ENCODE measurements at regions not wholly inside any gene's neighbourhood (a gene's known extent, or its start where the extent isn't known, plus 50 kb on each side); places are given as distances from the start of the nearest gene placed in this dataset.
A peak's percentile ranks its signal among the peaks of the same experiment; 100 is the strongest.

DNA sequence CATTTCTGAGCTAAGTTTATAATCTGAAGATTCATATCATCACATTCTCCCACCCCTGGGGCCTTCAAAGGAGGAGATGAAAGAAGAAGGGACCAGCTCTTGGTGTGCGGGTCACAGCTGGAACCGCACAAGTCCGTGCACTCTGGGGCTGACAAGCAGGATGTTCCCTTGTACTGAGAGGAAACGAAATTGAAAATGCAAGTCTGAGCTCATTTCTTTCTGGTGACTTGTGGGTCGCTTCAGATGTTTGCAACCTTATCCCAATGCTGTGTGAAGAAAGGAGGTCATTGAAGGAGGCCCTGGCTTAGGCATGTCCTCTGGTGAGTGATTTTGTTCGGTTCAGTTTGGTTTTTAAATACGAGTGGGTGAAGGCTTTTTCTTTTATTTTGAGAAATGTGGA lies 59.6 kb downstream of the C9orf152 start (continued):
- no peak for TF ChIP-seq MTA3 (IDR thresholded peaks at IDR 0.05; ENCODE audit: borderline replicate concordance, low read length)
- peak; percentile 79 for TF ChIP-seq NR2F1 (conservative IDR thresholded peaks at IDR 0.05)
- TF ChIP-seq JUNB (IDR thresholded peaks at IDR 0.05), result peak; percentile 68
- peak; percentile 75 for TF ChIP-seq DPF2 (IDR thresholded peaks at IDR 0.05)
- TF ChIP-seq RUNX3 (IDR thresholded peaks at IDR 0.05; ENCODE audit: low read length), result peak; percentile 92
- TF ChIP-seq FOXK2 (IDR thresholded peaks at IDR 0.05), result no peak
- peak; percentile 49 to 79; a peak in 3 of 4 replicates for TF ChIP-seq EP300 (IDR thresholded peaks at IDR 0.05; ENCODE audit: borderline replicate concordance in 1 of 2, control insufficient read depth in 1 of 2, low read depth in 2 of 2, low read length in 2 of 2)
- TF ChIP-seq, protein P1, sequence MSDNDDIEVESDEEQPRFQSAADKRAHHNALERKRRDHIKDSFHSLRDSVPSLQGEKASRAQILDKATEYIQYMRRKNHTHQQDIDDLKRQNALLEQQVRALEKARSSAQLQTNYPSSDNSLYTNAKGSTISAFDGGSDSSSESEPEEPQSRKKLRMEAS (IDR thresholded peaks at IDR 0.05; ENCODE audit: low read depth, low read length), result peak; percentile 66; the same call in 1 of the 2 replicates
- TF ChIP-seq RB1 (IDR thresholded peaks at IDR 0.05; ENCODE audit: borderline replicate concordance), result no peak
- peak; percentile 41 for TF ChIP-seq MTA2 (IDR thresholded peaks at IDR 0.05; ENCODE audit: low read depth)
- TF ChIP-seq BACH1 (IDR thresholded peaks at IDR 0.05; ENCODE audit: borderline replicate concordance), result no peak
- no peak for TF ChIP-seq JUND (IDR thresholded peaks at IDR 0.05; ENCODE audit: low read depth, low read length)
- no peak for TF ChIP-seq SMARCA5 (IDR thresholded peaks at IDR 0.05)
- peak; percentile 82; the same call in 1 of the 2 replicates for TF ChIP-seq TCF3 (IDR thresholded peaks at IDR 0.05; ENCODE audit: borderline replicate concordance, insufficient read depth, low read depth, low read length)
- TF ChIP-seq BCL11A (IDR thresholded peaks at IDR 0.05; ENCODE audit: low read depth, low read length), result peak; percentile 70
- TF ChIP-seq MYC (IDR thresholded peaks at IDR 0.05; ENCODE audit: insufficient read depth, insufficient read length, insufficient replicate concordance, low read length, severe bottlenecking), result no peak
- TF ChIP-seq HDGF (IDR thresholded peaks at IDR 0.05), result no peak
- no peak for TF ChIP-seq GATAD2B (conservative IDR thresholded peaks at IDR 0.05; ENCODE audit: low read depth)
- TF ChIP-seq SUPT20H (IDR thresholded peaks at IDR 0.05; ENCODE audit: borderline replicate concordance, control insufficient read depth, low read depth, low read length), result no peak
- TF ChIP-seq NFYB (IDR thresholded peaks at IDR 0.05; ENCODE audit: insufficient read depth, low read depth, low read length), result no peak
- TF ChIP-seq, protein P2, sequence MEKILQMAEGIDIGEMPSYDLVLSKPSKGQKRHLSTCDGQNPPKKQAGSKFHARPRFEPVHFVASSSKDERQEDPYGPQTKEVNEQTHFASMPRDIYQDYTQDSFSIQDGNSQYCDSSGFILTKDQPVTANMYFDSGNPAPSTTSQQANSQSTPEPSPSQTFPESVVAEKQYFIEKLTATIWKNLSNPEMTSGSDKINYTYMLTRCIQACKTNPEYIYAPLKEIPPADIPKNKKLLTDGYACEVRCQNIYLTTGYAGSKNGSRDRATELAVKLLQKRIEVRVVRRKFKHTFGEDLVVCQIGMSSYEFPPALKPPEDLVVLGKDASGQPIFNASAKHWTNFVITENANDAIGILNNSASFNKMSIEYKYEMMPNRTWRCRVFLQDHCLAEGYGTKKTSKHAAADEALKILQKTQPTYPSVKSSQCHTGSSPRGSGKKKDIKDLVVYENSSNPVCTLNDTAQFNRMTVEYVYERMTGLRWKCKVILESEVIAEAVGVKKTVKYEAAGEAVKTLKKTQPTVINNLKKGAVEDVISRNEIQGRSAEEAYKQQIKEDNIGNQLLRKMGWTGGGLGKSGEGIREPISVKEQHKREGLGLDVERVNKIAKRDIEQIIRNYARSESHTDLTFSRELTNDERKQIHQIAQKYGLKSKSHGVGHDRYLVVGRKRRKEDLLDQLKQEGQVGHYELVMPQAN (conservative IDR thresholded peaks at IDR 0.05), result no peak
- peak; percentile 23; the same call in 1 of the 2 replicates for TF ChIP-seq TARDBP (IDR thresholded peaks at IDR 0.05; ENCODE audit: borderline replicate concordance)
- no peak for TF ChIP-seq HDAC6 (IDR thresholded peaks at IDR 0.05; ENCODE audit: unreplicated experiment)
- no peak for TF ChIP-seq NFXL1 (IDR thresholded peaks at IDR 0.05; ENCODE audit: borderline replicate concordance)
- peak; percentile 47; the same call in 1 of the 2 replicates for TF ChIP-seq CREB1 (IDR thresholded peaks at IDR 0.05; ENCODE audit: low read depth)
- no peak for TF ChIP-seq CBX5 (IDR thresholded peaks at IDR 0.05; ENCODE audit: low read depth)
- TF ChIP-seq RCOR1 (conservative IDR thresholded peaks at IDR 0.05; ENCODE audit: low read depth, low read length), result 0 out of 2 replicates have a peak, but pooled peaks have one; percentile 81
- TF ChIP-seq SIX5 (IDR thresholded peaks at IDR 0.05; ENCODE audit: low read depth, low read length, severe bottlenecking), result no peak
- TF ChIP-seq KLF5 (IDR thresholded peaks at IDR 0.05; ENCODE audit: partially characterized antibody), result no peak
- TF ChIP-seq NFYA (IDR thresholded peaks at IDR 0.05; ENCODE audit: borderline replicate concordance, low read depth, low read length), result no peak
- peak; percentile 75; the same call in 1 of the 2 replicates for TF ChIP-seq CREM (IDR thresholded peaks at IDR 0.05; ENCODE audit: low read depth)
- TF ChIP-seq SMC3 (IDR thresholded peaks at IDR 0.05; ENCODE audit: borderline replicate concordance, low read length), result 0 out of 2 replicates have a peak, but pooled peaks have one; percentile 17
- peak; percentile 89 for TF ChIP-seq ATF7 (IDR thresholded peaks at IDR 0.05; ENCODE audit: low read depth)
